Stimulated activated CD8-positive, alpha-beta memory T cell treated with anti-CD3 and anti-CD28 coated beads, Interleukin-12 subunit alpha, Interleukin-12 subunit beta, amount 100 ng/mL, for 1 hour (primary cell): ENCODE measurements at regions not wholly inside any gene's neighbourhood (a gene's known extent, or its start where the extent isn't known, plus 50 kb on each side); places are given as distances from the start of the nearest gene placed in this dataset.

ENCODE experiments used
- DNase-seq: peaks from one replicate; pipeline ENCODE4 v3.0.0-alpha.2; 2020; ENCODE audit warnings: low read depth

DNA sequence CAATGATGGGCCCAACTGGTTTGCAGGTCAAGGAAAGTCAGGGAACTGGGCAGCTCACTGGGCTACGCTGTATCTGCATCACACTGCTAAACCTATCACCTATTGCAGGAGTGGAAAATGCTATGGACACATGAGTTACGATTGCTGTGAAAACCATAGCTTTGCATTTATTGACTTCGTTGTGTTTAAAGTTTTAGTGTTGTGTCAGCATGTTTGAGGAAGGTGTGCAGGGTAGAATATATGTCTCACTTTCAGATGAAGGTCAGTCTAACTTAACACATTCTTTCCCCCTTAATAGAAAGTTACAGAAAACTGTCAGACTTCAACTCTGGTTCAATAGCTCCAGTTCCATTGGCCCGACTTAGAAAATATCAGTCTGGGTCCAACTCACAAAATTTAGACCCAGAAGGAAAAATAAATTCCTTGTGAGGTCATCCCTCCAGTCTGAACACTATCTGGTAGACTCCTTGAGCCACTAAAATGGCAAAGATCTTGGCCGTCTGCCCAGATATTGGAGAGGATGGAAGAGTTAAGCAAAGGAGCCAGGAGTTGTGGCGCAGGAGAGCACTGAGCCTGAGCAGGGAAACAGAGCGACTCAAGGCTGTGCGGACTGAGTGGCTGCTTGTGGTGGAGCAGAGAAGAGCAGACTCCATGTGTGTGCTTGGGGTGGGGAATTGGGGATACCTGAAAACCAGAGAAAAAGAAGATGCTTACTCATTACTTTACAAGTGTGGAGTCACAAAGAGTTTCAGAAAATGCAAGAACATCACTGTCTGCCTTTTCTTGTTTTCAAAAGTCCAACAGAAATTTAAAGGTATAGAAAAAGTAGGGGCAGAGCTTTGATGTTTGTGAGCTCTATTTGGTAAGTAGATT is 518.5 kb downstream of the FGF9 start:
- DNase-seq = no peak

- no peak for DNase-seq
Observed at GRCh38 chr13:22193070-22193469, 522.2 kb downstream of the FGF9 start.

DNA sequence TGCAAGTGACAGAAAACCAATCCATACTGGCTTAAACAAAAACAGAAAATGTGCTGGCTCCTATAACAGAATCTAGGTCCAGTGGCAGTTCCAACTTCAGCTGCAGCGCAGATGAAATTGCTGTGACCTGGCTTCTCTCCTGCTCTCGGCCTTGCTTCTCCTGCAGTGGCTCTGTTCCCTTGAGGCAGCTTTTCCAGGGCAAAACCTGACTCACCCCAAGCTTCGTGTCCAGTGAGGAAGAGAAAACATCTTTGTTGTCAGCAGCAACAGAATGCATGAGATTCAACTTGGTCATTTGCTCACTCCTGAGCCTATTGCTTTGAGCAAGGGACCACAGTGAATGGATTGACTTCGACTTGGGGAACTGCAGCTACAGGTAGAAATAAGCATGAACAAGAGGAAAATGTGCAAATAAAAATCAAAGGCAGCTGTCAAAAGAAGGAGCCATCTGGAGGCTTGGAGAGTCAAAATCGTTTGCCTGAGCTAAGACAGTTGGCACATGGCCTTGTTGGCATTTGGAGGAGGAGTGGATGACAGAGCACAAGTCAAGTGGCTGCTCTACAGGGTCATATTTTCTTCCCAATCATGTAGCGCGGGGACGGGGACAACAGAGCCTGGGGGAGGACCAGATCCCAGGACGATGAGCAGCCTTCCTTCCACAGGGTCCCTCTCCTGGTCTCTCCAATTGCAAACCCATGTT is 523.4 kb downstream of the FGF9 start:
- no peak for DNase-seq

- DNase-seq = no peak
Observed at GRCh38 chr13:22195726-22196125, 524.9 kb downstream of the FGF9 start.

DNA sequence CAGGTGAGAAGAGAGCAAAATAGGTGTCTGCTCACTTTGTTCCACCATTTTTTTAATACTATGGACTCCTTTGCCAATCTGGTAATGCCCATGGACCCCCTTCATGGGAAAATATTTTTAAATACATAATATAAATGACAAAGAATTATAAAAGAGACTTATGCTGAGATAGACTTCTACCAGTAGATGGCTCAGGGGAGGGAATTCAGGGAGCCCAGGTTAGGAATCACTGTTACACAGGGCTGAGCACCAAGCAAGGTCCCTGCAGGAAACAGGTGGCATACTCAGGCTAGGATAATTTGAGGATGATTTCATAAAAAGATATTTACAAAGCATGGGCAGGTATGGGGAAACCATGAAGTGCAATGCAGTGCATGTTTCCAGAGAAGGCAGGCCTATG is 525.9 kb downstream of the FGF9 start:
- DNase-seq = no peak

GRCh38 chr13:22198001-22198400 is 527.1 kb downstream of the FGF9 start:
- DNase-seq = no peak

- DNase-seq = no peak
Observed at GRCh38 chr13:22198641-22199217, 527.9 kb downstream of the FGF9 start.

DNA sequence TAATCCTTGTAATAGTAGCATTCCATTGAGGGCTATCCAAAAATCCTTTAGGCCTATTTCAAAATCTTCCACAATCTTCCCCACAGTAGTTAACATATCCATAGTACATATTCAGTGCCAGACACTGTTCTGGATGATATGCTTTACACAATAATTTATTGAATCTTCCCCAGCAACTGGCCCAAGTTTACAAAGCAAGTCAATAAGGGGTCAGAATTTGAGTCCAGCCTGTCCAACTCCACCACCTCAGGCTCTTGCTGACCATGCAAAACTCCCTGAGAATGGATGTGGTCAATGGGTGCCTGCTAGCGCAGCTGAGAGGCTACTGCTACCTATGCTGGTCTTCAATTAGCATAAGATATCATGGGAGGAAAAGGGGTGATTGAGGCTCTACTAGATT is 529.6 kb downstream of the FGF9 start:
- DNase-seq = no peak

DNA sequence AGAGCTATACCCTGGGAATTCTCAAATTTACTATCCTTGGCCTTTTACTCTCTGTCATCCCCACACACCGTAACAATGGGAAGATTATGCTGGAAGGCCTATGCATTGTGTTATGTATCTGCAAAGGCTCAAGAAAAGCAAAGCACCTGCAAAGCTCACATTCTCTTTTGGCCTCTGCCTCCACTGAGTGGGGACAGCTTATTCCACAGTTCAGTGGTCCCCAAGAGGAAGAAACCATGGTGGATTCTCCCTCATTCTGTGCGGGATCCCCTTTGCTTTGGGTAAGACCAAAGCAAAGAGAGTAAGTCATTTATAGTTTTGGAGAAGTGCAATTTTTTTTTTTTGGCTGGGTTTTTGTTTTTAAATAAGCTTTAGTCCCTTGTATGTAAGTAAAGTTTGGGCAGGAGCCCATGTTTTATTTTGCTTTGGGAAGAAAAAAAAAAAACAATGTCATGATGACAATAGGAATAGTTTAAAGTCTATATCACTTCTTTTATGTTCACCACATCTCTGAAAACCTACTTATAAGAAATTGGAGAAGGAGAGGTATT is 530.6 kb downstream of the FGF9 start:
- no peak for DNase-seq

DNA sequence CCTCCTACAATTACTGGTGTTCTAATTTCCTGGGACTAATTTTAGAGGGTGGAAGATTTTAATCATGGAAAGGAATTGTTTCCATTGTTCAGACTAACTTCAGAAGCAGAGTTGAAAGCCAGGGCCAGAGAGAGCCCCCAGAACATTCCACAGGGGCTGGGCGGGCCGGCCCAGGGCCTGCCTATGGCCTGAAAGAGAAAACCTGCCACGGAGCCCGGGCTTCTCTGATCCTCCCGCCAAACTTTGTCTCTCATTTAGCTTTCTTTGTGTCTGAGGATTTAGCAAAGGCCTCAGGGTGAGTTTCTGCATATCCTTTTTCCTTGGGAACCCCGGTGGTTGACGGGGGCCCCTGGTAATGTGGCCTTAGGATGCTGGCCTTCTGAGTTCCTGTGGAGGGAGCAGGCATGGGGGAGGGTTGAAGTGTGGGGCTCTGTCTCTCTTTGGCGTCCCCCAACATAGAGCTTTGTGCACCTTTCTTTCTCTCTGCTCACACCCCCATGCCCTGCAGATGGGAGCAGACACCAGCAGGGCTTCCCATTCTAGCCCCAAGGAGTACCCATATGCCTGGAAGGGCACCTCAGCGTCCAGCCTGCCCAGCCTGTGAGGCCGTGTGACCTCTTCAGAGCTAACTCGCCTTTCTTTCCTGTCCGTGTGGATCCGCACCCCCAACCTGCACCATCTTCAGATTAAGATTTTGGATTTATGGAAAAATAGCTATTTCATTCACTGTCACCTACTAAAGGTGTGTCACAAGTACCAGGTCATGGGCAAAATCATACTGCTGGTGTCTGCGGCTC is 539.5 kb downstream of the FGF9 start:
- DNase-seq = no peak

DNA sequence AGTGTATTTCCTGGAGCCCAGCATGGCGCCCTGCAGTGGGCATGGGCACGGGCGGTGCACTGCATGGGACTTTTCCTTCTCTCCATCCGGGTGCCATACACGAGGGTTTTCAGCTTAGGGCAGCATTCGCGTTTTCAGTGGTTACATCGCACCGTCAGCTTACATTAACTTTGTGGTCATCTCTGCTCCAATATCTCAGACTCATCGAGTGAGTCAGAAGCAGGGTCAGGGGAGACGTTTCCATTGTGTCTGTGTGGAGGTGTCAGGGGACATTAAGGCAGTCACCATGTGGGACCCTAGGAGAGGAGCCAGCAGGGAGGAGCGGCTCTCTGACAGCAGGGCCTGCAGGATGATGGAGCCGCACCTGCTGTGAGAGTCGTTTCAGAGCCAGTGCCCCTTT is 541.0 kb downstream of the FGF9 start:
- DNase-seq = no peak

DNA sequence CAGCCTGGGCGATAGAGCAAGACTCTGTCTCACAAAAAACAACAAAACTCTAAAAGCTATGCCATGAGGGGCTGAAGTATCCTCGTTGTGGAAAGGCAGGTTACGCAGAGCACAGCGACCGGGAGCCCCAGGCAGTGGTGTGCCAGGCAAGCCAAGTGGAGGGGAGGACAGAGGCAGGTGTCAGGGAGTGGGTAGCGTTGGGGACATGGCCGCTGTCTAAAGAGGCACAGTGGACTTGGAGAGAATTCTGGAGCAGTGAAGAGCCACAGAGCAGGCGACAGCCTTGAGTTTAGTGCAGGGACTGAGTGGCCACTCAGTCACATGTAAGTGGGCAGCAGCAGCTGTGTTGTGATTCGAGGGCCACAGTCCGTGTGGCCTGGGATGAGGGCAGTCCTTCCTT is 541.7 kb downstream of the FGF9 start:
- no peak for DNase-seq

DNA sequence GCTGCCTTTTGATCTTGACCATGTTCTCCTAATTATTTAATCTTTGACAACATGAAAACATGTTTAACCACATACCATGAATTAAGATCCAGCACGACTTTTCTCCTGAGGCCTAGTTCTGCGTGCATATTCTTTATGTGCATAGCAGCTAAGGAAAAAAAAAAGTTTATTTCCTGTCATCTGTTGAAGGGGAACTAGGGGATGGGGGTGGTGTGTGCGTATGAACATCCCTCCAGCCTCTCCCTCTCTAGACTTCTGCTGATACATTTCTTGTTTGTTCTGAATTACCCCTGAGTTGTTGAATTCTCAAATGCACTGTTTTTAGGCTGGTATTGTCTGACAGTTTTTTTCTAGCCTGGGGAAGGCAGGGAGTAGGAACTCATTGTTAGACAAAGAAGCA is 543.3 kb downstream of the FGF9 start:
- no peak for DNase-seq

DNA sequence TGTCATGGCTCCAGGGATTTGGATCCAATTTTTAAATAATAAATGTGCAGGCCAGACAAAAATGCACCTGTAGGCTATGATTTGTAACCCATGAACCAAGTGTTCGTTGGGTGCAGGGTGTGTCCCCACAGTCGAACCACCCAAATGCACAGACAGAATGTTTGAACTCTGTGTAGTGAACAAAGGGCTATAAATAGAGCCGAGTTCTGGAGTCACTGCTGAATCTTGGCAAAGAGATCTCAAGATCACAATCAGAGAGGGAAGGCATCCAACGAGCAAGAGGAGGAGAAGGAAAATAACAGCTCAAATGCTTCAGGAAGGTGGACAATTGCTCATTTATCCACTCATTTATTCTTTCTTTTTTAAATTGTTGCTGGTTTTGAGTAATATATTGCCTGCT is 547.9 kb downstream of the FGF9 start:
- no peak for DNase-seq

DNA sequence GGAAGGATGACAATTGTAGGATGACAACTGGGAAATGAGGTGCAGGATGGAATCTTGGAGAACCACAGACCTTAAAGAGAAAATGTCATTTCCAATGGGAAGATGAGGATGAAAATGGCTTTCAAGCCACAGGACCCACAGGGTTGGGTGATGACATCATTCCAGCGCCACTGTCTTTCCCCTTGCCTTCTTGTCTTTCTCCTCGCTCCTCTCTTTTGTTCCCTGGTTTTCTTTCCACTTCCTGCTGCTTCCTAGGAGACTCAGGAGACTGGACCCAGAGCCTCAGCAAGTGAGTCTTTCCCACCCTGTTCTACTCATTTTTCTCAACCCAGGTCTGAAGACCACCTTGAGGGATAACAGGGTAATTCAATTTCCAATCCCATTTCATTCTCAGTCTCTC is 548.8 kb downstream of the FGF9 start:
- no peak for DNase-seq

DNA sequence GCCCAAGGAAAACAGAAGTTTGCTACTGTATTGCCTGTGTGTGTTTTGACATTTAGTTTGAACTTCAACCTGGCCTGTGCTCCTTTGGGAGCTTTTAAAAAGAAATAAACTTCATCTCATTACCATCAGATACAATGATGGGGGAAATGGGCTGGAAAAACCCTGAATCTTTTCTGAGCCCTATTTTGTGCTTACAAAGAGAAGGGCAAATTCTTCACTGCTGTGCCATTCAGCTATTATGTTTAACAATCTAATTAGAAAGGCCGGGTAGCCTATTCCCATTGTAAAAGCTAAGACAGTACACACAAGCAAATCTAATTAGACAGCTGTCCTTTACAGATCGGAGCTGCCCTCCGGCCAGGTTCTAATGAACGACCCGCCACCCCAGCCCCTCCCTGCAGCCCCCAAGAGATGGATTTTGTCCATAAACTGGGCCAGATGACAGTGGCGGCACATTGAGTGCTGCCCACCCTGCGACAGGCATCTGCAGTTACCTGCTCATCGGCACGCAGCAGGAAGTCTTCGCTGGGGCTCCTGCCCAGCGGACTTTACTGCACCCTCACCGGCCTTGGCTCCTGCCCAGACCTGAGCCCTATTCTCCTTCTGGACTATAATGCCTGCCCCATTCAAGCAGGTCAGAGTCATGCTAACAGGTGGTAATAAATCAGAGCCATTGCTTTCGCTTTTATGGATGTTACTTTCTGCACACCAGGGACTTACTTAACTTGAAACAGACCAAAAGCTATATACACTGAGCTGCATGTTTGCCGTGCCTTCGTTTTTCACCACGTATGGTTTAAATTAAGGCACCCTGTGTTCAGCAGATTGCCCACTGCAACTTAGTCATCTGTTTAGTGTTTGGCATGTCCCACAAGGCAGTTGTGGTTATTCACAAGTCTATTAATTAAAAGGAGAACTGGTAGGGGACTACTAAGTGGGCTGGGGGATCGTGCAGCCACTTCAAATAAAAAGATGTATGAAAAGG is 549.6 kb downstream of the FGF9 start:
- DNase-seq = no peak

- DNase-seq = no peak
Observed at GRCh38 chr13:22223411-22223810, 552.5 kb downstream of the FGF9 start.

- DNase-seq = no peak
Observed at GRCh38 chr13:22226086-22226485, 555.2 kb downstream of the FGF9 start.

GRCh38 chr13:22227895-22228294 is 557.0 kb downstream of the FGF9 start:
- no peak for DNase-seq

DNA sequence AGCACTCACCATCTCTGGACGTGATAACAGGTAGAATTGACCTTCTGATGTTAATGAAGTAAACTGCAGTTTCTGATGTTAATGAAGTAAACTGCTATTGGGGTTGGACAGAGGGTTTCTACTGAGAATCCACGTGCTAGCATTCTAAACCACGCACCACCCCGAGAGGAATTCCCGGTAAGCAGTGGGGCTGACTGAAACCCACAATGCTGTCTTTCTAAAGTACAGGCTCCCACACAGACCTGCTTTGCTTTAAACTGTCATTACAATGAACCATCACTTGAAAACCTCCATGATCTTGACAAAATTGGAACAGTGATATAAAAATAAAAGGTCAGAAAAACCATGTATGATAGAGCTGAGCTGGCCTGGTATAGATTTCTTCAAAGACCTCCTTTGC is 559.0 kb downstream of the FGF9 start:
- DNase-seq = no peak

DNA sequence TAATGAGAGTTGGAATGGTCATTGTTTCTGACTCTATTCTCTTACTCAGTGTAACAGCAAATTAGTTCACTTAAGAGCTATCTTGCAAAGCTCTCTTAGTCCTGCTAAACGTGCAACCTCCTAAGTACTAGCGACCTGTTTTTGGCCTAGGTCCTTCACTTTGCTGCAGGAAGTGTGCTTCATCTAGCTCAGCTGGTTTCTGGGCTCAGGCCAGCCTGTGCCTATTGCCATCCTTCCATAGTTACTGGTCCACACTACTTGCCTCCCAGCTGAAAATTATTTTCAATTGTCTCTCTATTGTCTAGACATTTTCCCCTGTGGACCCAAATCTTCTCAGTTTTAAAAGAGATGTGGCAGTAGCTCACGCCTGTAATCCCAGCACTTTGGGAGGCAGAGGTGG is 561.3 kb downstream of the FGF9 start:
- DNase-seq = no peak
